ENCODE measurements at regions not wholly inside any gene's neighbourhood (a gene's known extent, or its start where the extent isn't known, plus 50 kb on each side); places are given as distances from the start of the nearest gene placed in this dataset.

DNA sequence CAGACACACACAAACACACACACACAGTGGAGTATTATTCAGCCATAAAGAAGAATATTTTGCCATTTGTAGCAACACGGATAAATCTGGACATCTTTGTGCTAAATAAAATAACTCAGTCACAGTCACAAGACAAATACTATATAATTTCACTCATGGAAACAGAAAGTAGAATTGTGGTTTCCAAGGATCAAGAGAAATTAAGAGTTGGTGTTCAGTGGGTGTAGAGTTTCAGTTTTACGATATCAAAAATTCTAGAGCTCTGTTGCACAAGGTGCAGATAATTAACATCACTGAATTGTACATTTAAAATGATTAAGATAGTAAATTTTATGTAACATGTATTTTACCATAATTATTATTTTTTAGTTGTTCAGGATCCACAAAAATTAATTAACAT, 1235.0 kb downstream of the XPNPEP1 start:
- no peaks in the 10 kb centered on the region for H3K9me3 ChIP-seq (ENCODE audit: low read length)
- H3K36me3 ChIP-seq (ENCODE audit: insufficient read depth, low read length), result no peaks in the 10 kb centered on the region
- no peak overlapping the region for H3K4me2 ChIP-seq (ENCODE audit: low read length)
- no peak for TF ChIP-seq EZH2 (IDR thresholded peaks at IDR 0.05; ENCODE audit: borderline replicate concordance, low read length)
- TF ChIP-seq, protein P1, sequence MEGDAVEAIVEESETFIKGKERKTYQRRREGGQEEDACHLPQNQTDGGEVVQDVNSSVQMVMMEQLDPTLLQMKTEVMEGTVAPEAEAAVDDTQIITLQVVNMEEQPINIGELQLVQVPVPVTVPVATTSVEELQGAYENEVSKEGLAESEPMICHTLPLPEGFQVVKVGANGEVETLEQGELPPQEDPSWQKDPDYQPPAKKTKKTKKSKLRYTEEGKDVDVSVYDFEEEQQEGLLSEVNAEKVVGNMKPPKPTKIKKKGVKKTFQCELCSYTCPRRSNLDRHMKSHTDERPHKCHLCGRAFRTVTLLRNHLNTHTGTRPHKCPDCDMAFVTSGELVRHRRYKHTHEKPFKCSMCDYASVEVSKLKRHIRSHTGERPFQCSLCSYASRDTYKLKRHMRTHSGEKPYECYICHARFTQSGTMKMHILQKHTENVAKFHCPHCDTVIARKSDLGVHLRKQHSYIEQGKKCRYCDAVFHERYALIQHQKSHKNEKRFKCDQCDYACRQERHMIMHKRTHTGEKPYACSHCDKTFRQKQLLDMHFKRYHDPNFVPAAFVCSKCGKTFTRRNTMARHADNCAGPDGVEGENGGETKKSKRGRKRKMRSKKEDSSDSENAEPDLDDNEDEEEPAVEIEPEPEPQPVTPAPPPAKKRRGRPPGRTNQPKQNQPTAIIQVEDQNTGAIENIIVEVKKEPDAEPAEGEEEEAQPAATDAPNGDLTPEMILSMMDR (IDR thresholded peaks at IDR 0.05; ENCODE audit: low read length), result no peak
- no peaks in the 10 kb centered on the region for H4K20me1 ChIP-seq (ENCODE audit: insufficient read depth, low read length)
- H3F3A ChIP-seq (ENCODE audit: insufficient read depth, low read length), result no peaks in the 10 kb centered on the region
- no peak overlapping the region for H3K27ac ChIP-seq (ENCODE audit: low read depth, low read length, poor library complexity, severe bottlenecking)
- no peak overlapping the region for H3K9ac ChIP-seq (ENCODE audit: low read length)
- H3K9me2 ChIP-seq (ENCODE audit: low read depth, low read length), result no peaks in the 10 kb centered on the region
- H3K4me3 ChIP-seq (ENCODE audit: low read depth, low read length, poor library complexity, severe bottlenecking), result no peak overlapping the region
- no peaks in the 10 kb centered on the region for H3K79me2 ChIP-seq (ENCODE audit: insufficient read depth, low read length)
- no peaks in the 10 kb centered on the region for H3K4me1 ChIP-seq (ENCODE audit: insufficient read depth, low read length, severe bottlenecking)
- no peak overlapping the region for H2AFZ ChIP-seq (ENCODE audit: low read length)
- no peaks in the 10 kb centered on the region for H3K27me3 ChIP-seq (ENCODE audit: insufficient read depth, low read length)

DNA sequence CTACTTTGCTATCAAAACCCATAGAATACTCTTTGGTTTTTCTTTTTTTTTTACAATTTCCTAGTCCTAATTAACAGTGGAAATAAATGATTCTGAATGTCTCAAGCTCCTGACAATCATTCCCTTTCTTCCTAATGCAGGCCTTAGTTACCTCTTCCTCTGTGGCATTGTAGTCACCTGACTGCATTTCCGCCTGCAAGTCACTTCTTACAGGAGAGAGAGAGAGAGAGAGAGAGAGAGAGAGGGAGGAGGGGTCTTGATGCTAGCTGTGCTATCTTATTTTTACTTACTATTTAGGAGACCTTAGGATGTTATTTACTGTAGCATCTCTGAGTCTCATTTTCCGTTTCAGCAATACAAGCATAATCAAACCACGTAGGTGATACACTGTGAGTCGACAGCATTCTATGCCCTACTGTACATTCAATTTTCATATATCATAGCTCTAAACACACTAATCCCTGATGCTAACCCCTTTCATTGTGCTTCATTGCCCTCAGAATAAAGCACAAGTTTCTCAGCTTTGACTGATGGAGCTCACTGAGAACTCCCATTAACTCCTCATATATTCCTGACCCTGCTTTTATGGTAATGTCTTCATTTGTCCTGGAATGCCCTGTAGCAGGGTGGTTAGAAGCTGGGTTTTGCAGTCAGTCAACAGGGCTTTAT, 1237.3 kb downstream of the XPNPEP1 start:
- Histone ChIP-seq H3K27ac (ENCODE audit: low read depth, low read length, poor library complexity, severe bottlenecking) (no peak overlapping the region), H3F3A (ENCODE audit: insufficient read depth, low read length) (no peaks in the 10 kb centered on the region), H3K27me3 (ENCODE audit: insufficient read depth, low read length) (no peaks in the 10 kb centered on the region), H3K79me2 (ENCODE audit: insufficient read depth, low read length) (no peaks in the 10 kb centered on the region), H3K4me1 (ENCODE audit: insufficient read depth, low read length, severe bottlenecking) (no peaks in the 10 kb centered on the region), H3K36me3 (ENCODE audit: insufficient read depth, low read length) (no peaks in the 10 kb centered on the region), H3K4me2 (ENCODE audit: low read length) (no peak overlapping the region), H2AFZ (ENCODE audit: low read length) (no peak overlapping the region), H3K9me2 (ENCODE audit: low read depth, low read length) (no peaks in the 10 kb centered on the region), H3K9me3 (ENCODE audit: low read length) (no peaks in the 10 kb centered on the region), H4K20me1 (ENCODE audit: insufficient read depth, low read length) (no peaks in the 10 kb centered on the region), H3K4me3 (ENCODE audit: low read depth, low read length, poor library complexity, severe bottlenecking) (no peak overlapping the region), H3K9ac (ENCODE audit: low read length) (no peak overlapping the region)
- TF ChIP-seq, protein P1 (IDR thresholded peaks at IDR 0.05; ENCODE audit: low read length), result no peak
- TF ChIP-seq EZH2 (IDR thresholded peaks at IDR 0.05; ENCODE audit: borderline replicate concordance, low read length), result no peak

DNA sequence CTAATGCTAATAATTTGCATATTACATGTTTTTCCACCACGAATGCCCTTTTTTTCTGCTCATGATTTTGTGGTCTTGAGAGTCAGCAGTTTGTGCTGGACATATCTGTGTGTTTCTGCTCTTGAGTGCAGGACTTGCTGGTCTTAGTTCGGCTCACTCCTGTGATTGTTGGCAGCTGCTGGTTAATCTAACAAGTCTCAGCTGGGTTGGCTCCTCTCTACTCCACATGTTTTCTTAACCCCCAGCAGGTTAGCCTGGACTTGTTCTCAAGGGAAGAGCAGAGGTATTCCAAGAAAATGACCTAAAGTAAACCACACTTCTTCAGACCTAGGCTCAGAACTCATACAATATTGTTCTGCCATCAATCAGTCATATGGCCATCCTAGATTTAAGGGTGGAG, 1238.9 kb downstream of the XPNPEP1 start:
- Histone ChIP-seq H3K27me3 (ENCODE audit: insufficient read depth, low read length) (no peaks in the 10 kb centered on the region), H3K79me2 (ENCODE audit: insufficient read depth, low read length) (no peaks in the 10 kb centered on the region), H3K36me3 (ENCODE audit: insufficient read depth, low read length) (no peaks in the 10 kb centered on the region), H3K4me2 (ENCODE audit: low read length) (no peak overlapping the region), H3K9me3 (ENCODE audit: low read length) (no peaks in the 10 kb centered on the region), H3K9ac (ENCODE audit: low read length) (no peak overlapping the region), H3K9me2 (ENCODE audit: low read depth, low read length) (no peaks in the 10 kb centered on the region), H3F3A (ENCODE audit: insufficient read depth, low read length) (no peaks in the 10 kb centered on the region), H3K27ac (ENCODE audit: low read depth, low read length, poor library complexity, severe bottlenecking) (no peak overlapping the region), H3K4me1 (ENCODE audit: insufficient read depth, low read length, severe bottlenecking) (no peaks in the 10 kb centered on the region), H2AFZ (ENCODE audit: low read length) (no peak overlapping the region), H3K4me3 (ENCODE audit: low read depth, low read length, poor library complexity, severe bottlenecking) (no peak overlapping the region), H4K20me1 (ENCODE audit: insufficient read depth, low read length) (no peaks in the 10 kb centered on the region)
- TF ChIP-seq, protein P1 (IDR thresholded peaks at IDR 0.05; ENCODE audit: low read length), result no peak
- no peak for TF ChIP-seq EZH2 (IDR thresholded peaks at IDR 0.05; ENCODE audit: borderline replicate concordance, low read length)

All from OCI-LY1 (cell line).